Muscle of leg (tissue), 3 donors: ENCODE measurements at regions not wholly inside any gene's neighbourhood (a gene's known extent, or its start where the extent isn't known, plus 50 kb on each side); places are given as distances from the start of the nearest gene placed in this dataset.
A peak's percentile ranks its signal among the peaks of the same experiment; 100 is the strongest.
"Not testable (repeated sequence)": the region's sequence is repeated elsewhere in the genome, so short reads cannot be mapped to it uniquely, and the experiment has no call there.

Experiments
- DNase-seq: peaks from one replicate; pipeline ENCODE4 v3.0.0; 2013
- H3K27ac ChIP-seq: one replicate; pipeline ENCODE4 v1.5.1; 2013; ENCODE audit warnings: mild to moderate bottlenecking, low read length, control low read depth
- H3K27me3 ChIP-seq: one replicate; pipeline ENCODE4 v1.6.1; 2013; ENCODE audit warnings: low read length; ENCODE audit not compliant: control insufficient read depth, insufficient read depth
- H3K36me3 ChIP-seq: one replicate; pipeline ENCODE4 v1.6.1; 2013; ENCODE audit warnings: low read length; ENCODE audit not compliant: control insufficient read depth, insufficient read depth
- H3K4me1 ChIP-seq: one replicate; pipeline ENCODE4 v1.6.1; 2013; ENCODE audit warnings: low read length; ENCODE audit not compliant: control insufficient read depth, insufficient read depth
- H3K4me3 ChIP-seq: one replicate; pipeline ENCODE4 v1.5.1; 2013; ENCODE audit warnings: low read length, control low read depth
- H3K9me3 ChIP-seq: replicated peaks from 2 replicates; pipeline ENCODE4 v1.6.1; 2013; ENCODE audit warnings: low read depth, low read length; ENCODE audit not compliant: control insufficient read depth
- WGBS: methylation state at CpG from one replicate; pipeline ENCODE4 v1.1.5; 2013; ENCODE audit warnings: missing lambda C conversion rate; ENCODE audit not compliant: insufficient coverage; 5-methylcytosine and 5-hydroxymethylcytosine counted together

- Histone ChIP-seq H3K9me3 (peaks cover 9% of the 10 kb centered on the region), H3K36me3 (no peaks in the 10 kb centered on the region), H3K27ac (no peak overlapping the region), H3K27me3 (no peaks in the 10 kb centered on the region), H3K4me1 (peaks cover 2% of the 10 kb centered on the region), H3K4me3 (no peak overlapping the region)
- peak; percentile 87 for DNase-seq
Observed at GRCh38 chr2:195117011-195117410, 540.0 kb upstream of the SLC39A10 start.

GRCh38 chr2:195115738-195116137 lies 541.3 kb upstream of the SLC39A10 start:
- Histone ChIP-seq H3K27me3 (no peaks in the 10 kb centered on the region), H3K36me3 (no peaks in the 10 kb centered on the region), H3K27ac (no peak overlapping the region), H3K4me1 (peaks cover 2% of the 10 kb centered on the region), H3K4me3 (no peak overlapping the region), H3K9me3 (peaks cover 9% of the 10 kb centered on the region)
- DNase-seq = no peak
- WGBS = no CpG with 5 or more reads among the region's 2 CpGs

- no peak overlapping the region for H3K4me3 ChIP-seq
- H3K27ac ChIP-seq = no peak overlapping the region
- H3K36me3 ChIP-seq = no peaks in the 10 kb centered on the region
- no peaks in the 10 kb centered on the region for H3K9me3 ChIP-seq
- DNase-seq = no peak
- no peaks in the 10 kb centered on the region for H3K27me3 ChIP-seq
- H3K4me1 ChIP-seq = no peaks in the 10 kb centered on the region
Observed at GRCh38 chr2:195108182-195108581, 548.8 kb upstream of the SLC39A10 start.

- Histone ChIP-seq H3K27ac (no peak overlapping the region), H3K27me3 (no peaks in the 10 kb centered on the region), H3K36me3 (no peaks in the 10 kb centered on the region), H3K4me1 (no peaks in the 10 kb centered on the region), H3K9me3 (no peaks in the 10 kb centered on the region), H3K4me3 (no peak overlapping the region)
- 71% methylated on average over 2 of the region's 6 CpGs for WGBS
- no peak for DNase-seq
Observed at GRCh38 chr2:195106681-195107380, 550.2 kb upstream of the SLC39A10 start.

GRCh38 chr2:195105581-195105980 lies 551.4 kb upstream of the SLC39A10 start:
- WGBS = no CpG with 5 or more reads among the region's 1 CpG
- H3K9me3 ChIP-seq = no peaks in the 10 kb centered on the region
- H3K36me3 ChIP-seq = no peaks in the 10 kb centered on the region
- DNase-seq = no peak
- no peak overlapping the region for H3K4me3 ChIP-seq
- H3K27me3 ChIP-seq = no peaks in the 10 kb centered on the region
- no peak overlapping the region for H3K27ac ChIP-seq
- no peaks in the 10 kb centered on the region for H3K4me1 ChIP-seq

- H3K4me1 ChIP-seq = no peaks in the 10 kb centered on the region
- no peak overlapping the region for H3K4me3 ChIP-seq
- no CpG with 5 or more reads among the region's 2 CpGs for WGBS
- H3K36me3 ChIP-seq = no peaks in the 10 kb centered on the region
- no peak overlapping the region for H3K27ac ChIP-seq
- peaks cover 5% of the 10 kb centered on the region for H3K9me3 ChIP-seq
- no peak for DNase-seq
- H3K27me3 ChIP-seq = no peaks in the 10 kb centered on the region
Observed at GRCh38 chr2:195094330-195094729, 562.7 kb upstream of the SLC39A10 start.

GRCh38 chr2:195092341-195092740 lies 564.7 kb upstream of the SLC39A10 start:
- Histone ChIP-seq H3K4me3 (no peak overlapping the region), H3K27me3 (no peaks in the 10 kb centered on the region), H3K36me3 (no peaks in the 10 kb centered on the region), H3K27ac (no peak overlapping the region), H3K9me3 (peaks cover 5% of the 10 kb centered on the region), H3K4me1 (no peaks in the 10 kb centered on the region)
- DNase-seq = no peak

GRCh38 chr2:195072806-195073205 lies 584.2 kb upstream of the SLC39A10 start:
- DNase-seq, H3K9me3 ChIP-seq, H3K27me3 ChIP-seq, H3K36me3 ChIP-seq, H3K27ac ChIP-seq, H3K4me1 ChIP-seq, H3K4me3 ChIP-seq: not testable (repeated sequence)
- WGBS = 83% methylated on average over 1 of the region's 13 CpGs

- Histone ChIP-seq H3K27me3 (no peaks in the 10 kb centered on the region), H3K27ac (no peak overlapping the region), H3K4me3 (no peak overlapping the region), H3K4me1 (no peaks in the 10 kb centered on the region), H3K36me3 (no peaks in the 10 kb centered on the region), H3K9me3 (no peaks in the 10 kb centered on the region)
- no peak for DNase-seq
- 60% methylated on average over 1 of the region's 2 CpGs for WGBS
Observed at GRCh38 chr2:195057001-195057400, 600.0 kb upstream of the SLC39A10 start.

- no CpG with 5 or more reads among the region's 2 CpGs for WGBS
- DNase-seq = peak; percentile 21
- Histone ChIP-seq H3K9me3 (no peaks in the 10 kb centered on the region), H3K27ac (no peak overlapping the region), H3K36me3 (no peaks in the 10 kb centered on the region), H3K27me3 (no peaks in the 10 kb centered on the region), H3K4me3 (no peak overlapping the region), H3K4me1 (no peaks in the 10 kb centered on the region)
Observed at GRCh38 chr2:195055996-195056395, 601.0 kb upstream of the SLC39A10 start.

- no peak overlapping the region for H3K4me3 ChIP-seq
- DNase-seq = no peak
- H3K36me3 ChIP-seq = no peaks in the 10 kb centered on the region
- H3K9me3 ChIP-seq = no peaks in the 10 kb centered on the region
- H3K27me3 ChIP-seq = no peaks in the 10 kb centered on the region
- H3K4me1 ChIP-seq = no peaks in the 10 kb centered on the region
- no peak overlapping the region for H3K27ac ChIP-seq
Observed at GRCh38 chr2:195051401-195051800, 605.6 kb upstream of the SLC39A10 start.
